ENCODE measurements at regions not wholly inside any gene's neighbourhood (a gene's known extent, or its start where the extent isn't known, plus 50 kb on each side); places are given as distances from the start of the nearest gene placed in this dataset.
A peak's percentile ranks its signal among the peaks of the same experiment; 100 is the strongest.

GRCh38 chr1:65508051-65508450 is 87.6 kb downstream of the LEPR start (continued):
- no peak for TF ChIP-seq ZBTB33 (IDR thresholded peaks at IDR 0.05)
- no peak for TF ChIP-seq MAX (IDR thresholded peaks at IDR 0.05)
- TF ChIP-seq RAD21 (IDR thresholded peaks at IDR 0.05), result no peak
- no peak for TF ChIP-seq TAF1 (conservative IDR thresholded peaks at IDR 0.05)

GRCh38 chr1:65509912-65510680 is 89.6 kb downstream of the LEPR start:
- DNase-seq (ENCODE audit: low spot score), result no peak
- WGBS, result 85% methylated on average over 5 of the region's 5 CpGs

GRCh38 chr1:65510961-65511360 is 90.5 kb downstream of the LEPR start:
- H3K9me3 ChIP-seq (ENCODE audit: control insufficient read depth in 4 of 4, low read length in 3 of 4), result no peaks in the 10 kb centered on the region
- 93% methylated on average over 1 of the region's 1 CpG for WGBS

More at GRCh38 chr1:65509912-65510680, 89.6 kb downstream of the LEPR start:
- Histone ChIP-seq H3K9me3 (ENCODE audit: control insufficient read depth in 4 of 4, low read length in 3 of 4) (no peaks in the 10 kb centered on the region), H3K4me1 (ENCODE audit: control insufficient read depth in 4 of 4, insufficient read depth in 4 of 4, low read length in 3 of 4) (peaks cover 9 to 29% (median 21%) of the 10 kb centered on the region in 4 donors), H3K4me3 (ENCODE audit: low read depth in 1 of 3, low read length in 3 of 3) (no peak overlapping the region), H3K27me3 (ENCODE audit: control insufficient read depth in 4 of 4, insufficient read depth in 4 of 4, low read length in 3 of 4) (no peaks in the 10 kb centered on the region), H3K9ac (ENCODE audit: low read depth in 1 of 2, low read length in 2 of 2) (no peak overlapping the region), H3K36me3 (ENCODE audit: control insufficient read depth in 4 of 4, insufficient read depth in 3 of 4, low read depth in 1 of 4, low read length in 3 of 4) (no peaks in the 10 kb centered on the region), H3K27ac (ENCODE audit: low read depth in 1 of 2, low read length in 2 of 2) (no peak overlapping the region)
- peak in 1 of 2 donors; percentile 7 for TF ChIP-seq HNF4A (conservative IDR thresholded peaks at IDR 0.05)
- TF ChIP-seq HNF4G (IDR thresholded peaks at IDR 0.05), result no peak
- TF ChIP-seq FOXA1 (IDR thresholded peaks at IDR 0.05), result no peak

More at GRCh38 chr1:65510961-65511360, 90.5 kb downstream of the LEPR start:
- no peak for TF ChIP-seq SP1 (IDR thresholded peaks at IDR 0.05)
- TF ChIP-seq CTCF (IDR thresholded peaks at IDR 0.05; ENCODE audit: low read depth, low read length, missing input control), result no peak
- TF ChIP-seq RAD21 (IDR thresholded peaks at IDR 0.05), result no peak
- TF ChIP-seq MAX (IDR thresholded peaks at IDR 0.05), result no peak
- no peak for TF ChIP-seq HNF4G (IDR thresholded peaks at IDR 0.05)
- TF ChIP-seq FOXA2 (IDR thresholded peaks at IDR 0.05), result no peak
- no peak for TF ChIP-seq ATF3 (IDR thresholded peaks at IDR 0.05)
- TF ChIP-seq HNF4A (conservative IDR thresholded peaks at IDR 0.05), result no peak
- TF ChIP-seq REST (IDR thresholded peaks at IDR 0.05), result no peak
- no peak for TF ChIP-seq NR2F2 (IDR thresholded peaks at IDR 0.05)
- TF ChIP-seq TAF1 (conservative IDR thresholded peaks at IDR 0.05), result no peak
- no peak for TF ChIP-seq GABPA (IDR thresholded peaks at IDR 0.05 in 1 of 2, conservative IDR thresholded peaks at IDR 0.05 in 1 of 2)
- no peak for TF ChIP-seq EGR1 (IDR thresholded peaks at IDR 0.05; ENCODE audit: low read depth in 2 of 2)
- no peak for DNase-seq (ENCODE audit: low spot score)
- no peaks in the 10 kb centered on the region for H3K36me3 ChIP-seq (ENCODE audit: control insufficient read depth in 4 of 4, insufficient read depth in 3 of 4, low read depth in 1 of 4, low read length in 3 of 4)
- H3K4me3 ChIP-seq (ENCODE audit: low read depth in 1 of 3, low read length in 3 of 3), result no peak overlapping the region
- H3K27ac ChIP-seq (ENCODE audit: low read depth in 1 of 2, low read length in 2 of 2), result no peak overlapping the region
- H3K9ac ChIP-seq (ENCODE audit: low read depth in 1 of 2, low read length in 2 of 2), result no peak overlapping the region
- H3K4me1 ChIP-seq (ENCODE audit: control insufficient read depth in 4 of 4, insufficient read depth in 4 of 4, low read length in 3 of 4), result peaks cover 9 to 29% (median 21%) of the 10 kb centered on the region in 4 donors
- no peaks in the 10 kb centered on the region for H3K27me3 ChIP-seq (ENCODE audit: control insufficient read depth in 4 of 4, insufficient read depth in 4 of 4, low read length in 3 of 4)
